ENCODE measurements at regions not wholly inside any gene's neighbourhood (a gene's known extent, or its start where the extent isn't known, plus 50 kb on each side); places are given as distances from the start of the nearest gene placed in this dataset.

DNA sequence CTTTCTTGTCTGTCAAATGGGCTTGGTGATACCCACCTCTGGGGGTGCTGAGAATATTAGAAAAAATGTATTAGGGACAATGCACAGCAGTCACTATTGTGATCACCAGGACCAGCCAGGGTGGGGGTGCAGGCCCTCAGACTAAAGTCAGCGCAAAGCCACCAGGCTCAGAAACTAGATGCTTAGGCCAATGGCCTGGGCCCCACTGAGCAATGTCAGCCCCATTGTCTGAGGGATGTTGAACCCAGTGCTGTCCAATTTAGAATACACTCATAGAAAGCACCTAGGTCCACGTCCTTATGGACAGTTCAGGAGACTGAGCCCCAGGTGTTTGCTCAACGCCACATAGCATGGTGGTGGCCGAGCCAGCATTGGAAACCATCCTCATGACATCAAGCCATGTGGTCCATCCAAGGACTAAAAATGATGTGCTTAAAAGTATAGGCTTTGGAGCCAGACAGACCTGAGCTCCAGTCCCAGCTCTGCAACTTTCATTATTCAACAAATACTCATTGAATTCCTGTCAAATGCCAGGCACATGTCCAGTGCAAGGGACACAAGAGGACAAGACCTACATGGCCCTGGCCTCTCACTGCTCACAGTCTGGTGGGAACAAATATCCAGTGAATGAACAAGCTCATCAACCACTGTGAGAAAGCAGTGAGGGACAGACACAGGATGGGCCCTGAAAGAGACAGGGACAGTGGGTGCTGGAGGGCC, 273.8 kb downstream of the MATN1 start:
- H3K27me3 ChIP-seq (ENCODE audit: insufficient read depth, low read depth, low read length), result no peaks in the 10 kb centered on the region
- H3K9me2 ChIP-seq (ENCODE audit: insufficient read depth, low read length), result no peaks in the 10 kb centered on the region
- H3K4me3 ChIP-seq (ENCODE audit: low read length), result no peak overlapping the region
- H3K27ac ChIP-seq (ENCODE audit: low read length), result no peak overlapping the region
- no peaks in the 10 kb centered on the region for H4K20me1 ChIP-seq (ENCODE audit: insufficient read depth)
- H3K79me2 ChIP-seq (replicated peaks; ENCODE audit: insufficient read depth, low read length), result no peaks in the 10 kb centered on the region
- H3K4me2 ChIP-seq (ENCODE audit: low read length), result no peak overlapping the region
- H3K9ac ChIP-seq (ENCODE audit: low read length), result no peak overlapping the region
- H3K36me3 ChIP-seq (ENCODE audit: insufficient read depth, low read length), result no peaks in the 10 kb centered on the region
- no peaks in the 10 kb centered on the region for H3K9me3 ChIP-seq (ENCODE audit: low read length)
- TF ChIP-seq EP300 (conservative IDR thresholded peaks at IDR 0.05; ENCODE audit: poor library complexity, severe bottlenecking), result no peak
- TF ChIP-seq, protein P1, sequence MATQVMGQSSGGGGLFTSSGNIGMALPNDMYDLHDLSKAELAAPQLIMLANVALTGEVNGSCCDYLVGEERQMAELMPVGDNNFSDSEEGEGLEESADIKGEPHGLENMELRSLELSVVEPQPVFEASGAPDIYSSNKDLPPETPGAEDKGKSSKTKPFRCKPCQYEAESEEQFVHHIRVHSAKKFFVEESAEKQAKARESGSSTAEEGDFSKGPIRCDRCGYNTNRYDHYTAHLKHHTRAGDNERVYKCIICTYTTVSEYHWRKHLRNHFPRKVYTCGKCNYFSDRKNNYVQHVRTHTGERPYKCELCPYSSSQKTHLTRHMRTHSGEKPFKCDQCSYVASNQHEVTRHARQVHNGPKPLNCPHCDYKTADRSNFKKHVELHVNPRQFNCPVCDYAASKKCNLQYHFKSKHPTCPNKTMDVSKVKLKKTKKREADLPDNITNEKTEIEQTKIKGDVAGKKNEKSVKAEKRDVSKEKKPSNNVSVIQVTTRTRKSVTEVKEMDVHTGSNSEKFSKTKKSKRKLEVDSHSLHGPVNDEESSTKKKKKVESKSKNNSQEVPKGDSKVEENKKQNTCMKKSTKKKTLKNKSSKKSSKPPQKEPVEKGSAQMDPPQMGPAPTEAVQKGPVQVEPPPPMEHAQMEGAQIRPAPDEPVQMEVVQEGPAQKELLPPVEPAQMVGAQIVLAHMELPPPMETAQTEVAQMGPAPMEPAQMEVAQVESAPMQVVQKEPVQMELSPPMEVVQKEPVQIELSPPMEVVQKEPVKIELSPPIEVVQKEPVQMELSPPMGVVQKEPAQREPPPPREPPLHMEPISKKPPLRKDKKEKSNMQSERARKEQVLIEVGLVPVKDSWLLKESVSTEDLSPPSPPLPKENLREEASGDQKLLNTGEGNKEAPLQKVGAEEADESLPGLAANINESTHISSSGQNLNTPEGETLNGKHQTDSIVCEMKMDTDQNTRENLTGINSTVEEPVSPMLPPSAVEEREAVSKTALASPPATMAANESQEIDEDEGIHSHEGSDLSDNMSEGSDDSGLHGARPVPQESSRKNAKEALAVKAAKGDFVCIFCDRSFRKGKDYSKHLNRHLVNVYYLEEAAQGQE (IDR thresholded peaks at IDR 0.05; ENCODE audit: borderline replicate concordance), result no peak
- TF ChIP-seq MXI1 (conservative IDR thresholded peaks at IDR 0.05; ENCODE audit: poor library complexity, severe bottlenecking), result no peak
- no peak for TF ChIP-seq RAD21 (conservative IDR thresholded peaks at IDR 0.05)
- no peak for TF ChIP-seq POLR2AphosphoS5 (IDR thresholded peaks at IDR 0.05)
- no peak for TF ChIP-seq EZH2 (IDR thresholded peaks at IDR 0.05; ENCODE audit: borderline replicate concordance, insufficient read depth, low read length, poor library complexity, severe bottlenecking)
- H3F3A ChIP-seq (ENCODE audit: insufficient read depth, low read length, poor library complexity, severe bottlenecking), result no peaks in the 10 kb centered on the region
- no peak overlapping the region for H2AFZ ChIP-seq (ENCODE audit: low read depth, low read length)

DNA sequence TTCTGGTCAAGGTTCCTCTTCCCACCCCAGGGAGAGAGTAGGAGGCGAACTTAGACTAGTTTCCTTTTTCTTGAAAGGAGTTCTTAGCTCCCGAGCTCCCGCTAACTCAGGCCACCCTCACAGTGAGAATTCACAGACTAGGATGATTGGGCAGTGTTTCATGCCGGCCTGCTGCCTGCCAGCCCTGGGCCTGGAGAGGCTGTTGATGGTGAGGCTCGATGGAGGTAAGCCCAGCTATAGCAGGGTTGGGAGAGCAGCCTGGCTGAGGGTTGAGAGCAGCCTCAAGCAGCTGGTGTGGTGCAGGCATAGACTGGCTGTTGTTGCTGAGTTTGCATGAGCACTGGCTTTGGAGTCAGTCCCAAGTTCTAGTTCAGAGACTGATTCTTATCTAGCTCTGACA, 274.4 kb downstream of the MATN1 start:
- no peaks in the 10 kb centered on the region for H3K79me2 ChIP-seq (replicated peaks; ENCODE audit: insufficient read depth, low read length)
- H3K9me3 ChIP-seq (ENCODE audit: low read length), result no peaks in the 10 kb centered on the region
- no peaks in the 10 kb centered on the region for H3K36me3 ChIP-seq (ENCODE audit: insufficient read depth, low read length)
- no peaks in the 10 kb centered on the region for H3K27me3 ChIP-seq (ENCODE audit: insufficient read depth, low read depth, low read length)
- no peaks in the 10 kb centered on the region for H3K9me2 ChIP-seq (ENCODE audit: insufficient read depth, low read length)
- H3F3A ChIP-seq (ENCODE audit: insufficient read depth, low read length, poor library complexity, severe bottlenecking), result no peaks in the 10 kb centered on the region
- no peak overlapping the region for H3K4me3 ChIP-seq (ENCODE audit: low read length)
- H3K9ac ChIP-seq (ENCODE audit: low read length), result no peak overlapping the region
- no peak overlapping the region for H2AFZ ChIP-seq (ENCODE audit: low read depth, low read length)
- H4K20me1 ChIP-seq (ENCODE audit: insufficient read depth), result no peaks in the 10 kb centered on the region
- no peak overlapping the region for H3K27ac ChIP-seq (ENCODE audit: low read length)
- H3K4me2 ChIP-seq (ENCODE audit: low read length), result no peak overlapping the region
- TF ChIP-seq RAD21 (conservative IDR thresholded peaks at IDR 0.05), result no peak
- TF ChIP-seq, protein P1 (IDR thresholded peaks at IDR 0.05; ENCODE audit: borderline replicate concordance), result no peak
- no peak for TF ChIP-seq EP300 (conservative IDR thresholded peaks at IDR 0.05; ENCODE audit: poor library complexity, severe bottlenecking)
- TF ChIP-seq MXI1 (conservative IDR thresholded peaks at IDR 0.05; ENCODE audit: poor library complexity, severe bottlenecking), result no peak
- TF ChIP-seq EZH2 (IDR thresholded peaks at IDR 0.05; ENCODE audit: borderline replicate concordance, insufficient read depth, low read length, poor library complexity, severe bottlenecking), result no peak
- TF ChIP-seq TAF1 (IDR thresholded peaks at IDR 0.05; ENCODE audit: low read depth), result no peak
- TF ChIP-seq POLR2AphosphoS5 (IDR thresholded peaks at IDR 0.05), result no peak
- no peak for TF ChIP-seq SMC3 (conservative IDR thresholded peaks at IDR 0.05; ENCODE audit: poor library complexity)
- TF ChIP-seq, protein P2, sequence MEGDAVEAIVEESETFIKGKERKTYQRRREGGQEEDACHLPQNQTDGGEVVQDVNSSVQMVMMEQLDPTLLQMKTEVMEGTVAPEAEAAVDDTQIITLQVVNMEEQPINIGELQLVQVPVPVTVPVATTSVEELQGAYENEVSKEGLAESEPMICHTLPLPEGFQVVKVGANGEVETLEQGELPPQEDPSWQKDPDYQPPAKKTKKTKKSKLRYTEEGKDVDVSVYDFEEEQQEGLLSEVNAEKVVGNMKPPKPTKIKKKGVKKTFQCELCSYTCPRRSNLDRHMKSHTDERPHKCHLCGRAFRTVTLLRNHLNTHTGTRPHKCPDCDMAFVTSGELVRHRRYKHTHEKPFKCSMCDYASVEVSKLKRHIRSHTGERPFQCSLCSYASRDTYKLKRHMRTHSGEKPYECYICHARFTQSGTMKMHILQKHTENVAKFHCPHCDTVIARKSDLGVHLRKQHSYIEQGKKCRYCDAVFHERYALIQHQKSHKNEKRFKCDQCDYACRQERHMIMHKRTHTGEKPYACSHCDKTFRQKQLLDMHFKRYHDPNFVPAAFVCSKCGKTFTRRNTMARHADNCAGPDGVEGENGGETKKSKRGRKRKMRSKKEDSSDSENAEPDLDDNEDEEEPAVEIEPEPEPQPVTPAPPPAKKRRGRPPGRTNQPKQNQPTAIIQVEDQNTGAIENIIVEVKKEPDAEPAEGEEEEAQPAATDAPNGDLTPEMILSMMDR (IDR thresholded peaks at IDR 0.05; ENCODE audit: poor library complexity, severe bottlenecking), result no peak

All from neural cell (in vitro differentiated cells).